ENCODE measurements at regions not wholly inside any gene's neighbourhood (a gene's known extent, or its start where the extent isn't known, plus 50 kb on each side); places are given as distances from the start of the nearest gene placed in this dataset.
"Not testable (repeated sequence)": the region's sequence is repeated elsewhere in the genome, so short reads cannot be mapped to it uniquely, and the experiment has no call there.

- DNase-seq (ENCODE audit: low read depth) = no peak
Observed at GRCh38 chr3:99586701-99587100, 51.7 kb upstream of the COL8A1 start.

- no peak for DNase-seq (ENCODE audit: low read depth)
Observed at GRCh38 chr3:99579965-99580364, 58.4 kb upstream of the COL8A1 start.

- DNase-seq (ENCODE audit: low read depth) = peak; percentile 93
Observed at GRCh38 chr3:99579246-99579645, 59.1 kb upstream of the COL8A1 start.

- no peak for DNase-seq (ENCODE audit: low read depth)
Observed at GRCh38 chr3:99578339-99578970, 59.9 kb upstream of the COL8A1 start.

- peak; percentile 72 for DNase-seq (ENCODE audit: low read depth)
Observed at GRCh38 chr3:99576904-99577559, 61.4 kb upstream of the COL8A1 start.

- no peak for DNase-seq (ENCODE audit: low read depth)
Observed at GRCh38 chr3:99575683-99576082, 62.7 kb upstream of the COL8A1 start.

- DNase-seq (ENCODE audit: low read depth) = no peak
Observed at GRCh38 chr3:99570061-99570460, 68.3 kb upstream of the COL8A1 start.

GRCh38 chr3:99568663-99569335 lies 69.6 kb upstream of the COL8A1 start:
- no peak for DNase-seq (ENCODE audit: low read depth)

- DNase-seq (ENCODE audit: low read depth) = no peak
Observed at GRCh38 chr3:99565331-99565730, 73.1 kb upstream of the COL8A1 start.

GRCh38 chr3:99562990-99563607 lies 75.3 kb upstream of the COL8A1 start:
- DNase-seq (ENCODE audit: low read depth) = peak; percentile 93

- no peak for DNase-seq (ENCODE audit: low read depth)
Observed at GRCh38 chr3:99562138-99562537, 76.3 kb upstream of the COL8A1 start.

GRCh38 chr3:99561056-99561455 lies 77.3 kb upstream of the COL8A1 start:
- DNase-seq (ENCODE audit: low read depth) = no peak

- no peak for DNase-seq (ENCODE audit: low read depth)
Observed at GRCh38 chr3:99559196-99559595, 79.2 kb upstream of the COL8A1 start.

GRCh38 chr3:99555885-99556284 lies 82.5 kb upstream of the COL8A1 start:
- DNase-seq (ENCODE audit: low read depth) = not testable (repeated sequence)

- DNase-seq (ENCODE audit: low read depth) = no peak
Observed at GRCh38 chr3:99551520-99551919, 86.9 kb upstream of the COL8A1 start.

GRCh38 chr3:99549957-99550603 lies 88.3 kb upstream of the COL8A1 start:
- no peak for DNase-seq (ENCODE audit: low read depth)

- no peak for DNase-seq (ENCODE audit: low read depth)
Observed at GRCh38 chr3:99549220-99549619, 89.2 kb upstream of the COL8A1 start.

- DNase-seq (ENCODE audit: low read depth) = no peak
Observed at GRCh38 chr3:99548674-99549073, 89.7 kb upstream of the COL8A1 start.

- no peak for DNase-seq (ENCODE audit: low read depth)
Observed at GRCh38 chr3:99545941-99546580, 92.3 kb upstream of the COL8A1 start.

GRCh38 chr3:99544786-99545281 lies 93.6 kb upstream of the COL8A1 start:
- DNase-seq (ENCODE audit: low read depth) = peak; percentile 87

GRCh38 chr3:99543796-99544195 lies 94.6 kb upstream of the COL8A1 start:
- DNase-seq (ENCODE audit: low read depth) = no peak
